Breast epithelium (tissue), 4 donors: ENCODE measurements at regions not wholly inside any gene's neighbourhood (a gene's known extent, or its start where the extent isn't known, plus 50 kb on each side); places are given as distances from the start of the nearest gene placed in this dataset.

Experiments used
- DNase-seq, 2 donors: peaks; one replicate each; pipeline ENCODE4 v3.0.0-alpha.2; 2019; ENCODE audit warnings: low spot score in 2 of 2
- H3K27ac ChIP-seq, 2 donors: fragments of 200-600 bp; sonication (generic) in 1 of 2; one replicate each; pipeline ENCODE4 v1.5.1; 2016 to 2019; ENCODE audit warnings: mild to moderate bottlenecking in 1 of 2
- H3K27me3 ChIP-seq, 2 donors: fragments of 200-600 bp; sonication (generic) in 1 of 2; one replicate each; pipeline versions ENCODE4 v1.5.1 to v1.6.0; 2017 to 2019; ENCODE audit warnings: control low read depth in 1 of 2, mild to moderate bottlenecking in 1 of 2
- H3K36me3 ChIP-seq: fragments of 200-600 bp; one replicate; pipeline ENCODE4 v1.5.1; 2019
- H3K4me1 ChIP-seq, 2 donors: fragments of 200-600 bp; sonication (generic); one replicate each; pipeline ENCODE4 v1.5.1; 2016 to 2019; ENCODE audit warnings: control low read depth in 1 of 2
- H3K4me3 ChIP-seq, 3 donors: fragments of 200-600 bp; sonication (generic); 1 replicate in 2 of 3; 2 replicates in 1 of 3; pipeline ENCODE4 v1.5.1; 2016 to 2019; ENCODE audit warnings: mild to moderate bottlenecking in 3 of 3, moderate library complexity in 2 of 3
- H3K9me3 ChIP-seq, 2 donors: fragments of 200-600 bp; sonication (generic) in 1 of 2; one replicate each; pipeline ENCODE4 v1.5.1; 2016 to 2019; ENCODE audit warnings: control low read depth in 1 of 2
- CTCF ChIP-seq, 3 donors: fragments of 450-650 bp; IDR thresholded peaks; one replicate each; pipeline ENCODE4 v1.5.1; 2016 to 2017; ENCODE audit warnings: antibody characterized with exemption in 3 of 3, mild to moderate bottlenecking in 3 of 3, moderate library complexity in 3 of 3
- POLR2A ChIP-seq: fragments of 450-650 bp; IDR thresholded peaks from one replicate; pipeline ENCODE4 v1.6.1; 2016; ENCODE audit warnings: antibody characterized with exemption, mild to moderate bottlenecking, moderate library complexity
- POLR2AphosphoS5 ChIP-seq, 3 donors: sonication (generic); formaldehyde crosslinking; IDR thresholded peaks; one replicate each; pipeline ENCODE4 v1.6.1; 2017; ENCODE audit warnings: antibody characterized with exemption in 3 of 3
- intact Hi-C: fragments of 100-400 bp; cut with DNase I; formaldehyde crosslinking; loops from one replicate; pipeline ENCODE4 v1.15.1; 2023; ENCODE audit warnings: low total_unique reads

GRCh38 chr9:7370381-7370780, 429.2 kb downstream of the DMAC1 start:
- DNase-seq = no peak
- Histone ChIP-seq H3K27me3 (no peaks in the 10 kb centered on the region), H3K4me3 (no peak overlapping the region), H3K27ac (no peak overlapping the region), H3K4me1 (no peaks in the 10 kb centered on the region), H3K9me3 (no peaks in the 10 kb centered on the region), H3K36me3 (no peaks in the 10 kb centered on the region)
- TF ChIP-seq CTCF (IDR thresholded peaks at IDR 0.05) (no peak), POLR2AphosphoS5 (IDR thresholded peaks at IDR 0.05) (no peak), POLR2A (no peak)
- intact Hi-C loops = no loop called here

- intact Hi-C loops = no loop called here
- TF ChIP-seq POLR2AphosphoS5 (IDR thresholded peaks at IDR 0.05) (no peak), CTCF (IDR thresholded peaks at IDR 0.05) (no peak), POLR2A (no peak)
- Histone ChIP-seq H3K4me1 (no peaks in the 10 kb centered on the region), H3K27me3 (no peaks in the 10 kb centered on the region), H3K36me3 (no peaks in the 10 kb centered on the region), H3K4me3 (no peak overlapping the region), H3K27ac (no peak overlapping the region), H3K9me3 (no peaks in the 10 kb centered on the region)
- no peak for DNase-seq
These were observed 430.2 kb downstream of the DMAC1 start for GRCh38 chr9:7369384-7369821.

- H3K4me3 ChIP-seq = no peak overlapping the region
- H3K27me3 ChIP-seq = no peaks in the 10 kb centered on the region
- intact Hi-C loops = no loop called here
- peak overlapping the region in 1 of 2 donors; percentile 40 for H3K27ac ChIP-seq
- DNase-seq = no peak
- H3K9me3 ChIP-seq = no peaks in the 10 kb centered on the region
- no peak for TF ChIP-seq POLR2A
- TF ChIP-seq POLR2AphosphoS5 (IDR thresholded peaks at IDR 0.05) = no peak
- TF ChIP-seq CTCF (IDR thresholded peaks at IDR 0.05) = no peak
- H3K36me3 ChIP-seq = no peaks in the 10 kb centered on the region
- H3K4me1 ChIP-seq = no peaks in the 10 kb centered on the region
These were observed 430.9 kb downstream of the DMAC1 start for GRCh38 chr9:7368410-7369292.

GRCh38 chr9:7367726-7368125, 431.9 kb downstream of the DMAC1 start:
- TF ChIP-seq POLR2AphosphoS5 (IDR thresholded peaks at IDR 0.05) (no peak), POLR2A (no peak), CTCF (IDR thresholded peaks at IDR 0.05) (no peak)

GRCh38 chr9:7366121-7366520, 433.5 kb downstream of the DMAC1 start:
- H3K27ac ChIP-seq = no peak overlapping the region
- no peak overlapping the region for H3K4me3 ChIP-seq
- H3K9me3 ChIP-seq = no peaks in the 10 kb centered on the region
- no peaks in the 10 kb centered on the region for H3K4me1 ChIP-seq
- intact Hi-C loops = no loop called here
- no peaks in the 10 kb centered on the region for H3K27me3 ChIP-seq
- TF ChIP-seq POLR2A (no peak), CTCF (IDR thresholded peaks at IDR 0.05) (no peak), POLR2AphosphoS5 (IDR thresholded peaks at IDR 0.05) (no peak)
- no peaks in the 10 kb centered on the region for H3K36me3 ChIP-seq
- DNase-seq = no peak

More at GRCh38 chr9:7367726-7368125, 431.9 kb downstream of the DMAC1 start:
- Histone ChIP-seq H3K27me3 (no peaks in the 10 kb centered on the region), H3K4me1 (no peaks in the 10 kb centered on the region), H3K9me3 (no peaks in the 10 kb centered on the region), H3K27ac (no peak overlapping the region), H3K36me3 (no peaks in the 10 kb centered on the region), H3K4me3 (no peak overlapping the region)
- intact Hi-C loops = no loop called here
- DNase-seq = no peak
